ENCODE measurements at regions not wholly inside any gene's neighbourhood (a gene's known extent, or its start where the extent isn't known, plus 50 kb on each side); places are given as distances from the start of the nearest gene placed in this dataset.

DNA sequence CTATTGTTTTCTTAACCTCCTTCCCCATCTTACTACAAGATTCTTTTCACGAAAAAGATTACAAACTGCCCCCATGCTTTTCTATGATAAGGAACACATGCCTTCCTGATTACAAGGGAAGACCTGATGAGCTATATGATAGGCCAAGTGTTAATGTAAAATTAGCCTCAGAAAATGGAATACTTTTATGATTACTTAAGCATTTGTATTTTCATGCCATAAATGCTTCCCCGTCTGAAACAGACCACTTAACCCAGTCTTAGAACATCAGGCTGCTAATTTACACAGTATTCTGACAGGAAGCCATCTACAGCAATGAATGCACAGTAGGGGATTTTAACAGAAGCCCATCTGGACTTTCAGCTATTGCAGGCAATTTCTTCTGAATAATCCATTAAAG lies 274.9 kb downstream of the HAO1 start:
- H3K4me1 Mint-ChIP-seq (ENCODE audit: low read depth, unreplicated experiment), result peaks cover 3% of the 10 kb centered on the region
- H3K9me3 Mint-ChIP-seq (ENCODE audit: unreplicated experiment), result no peaks in the 10 kb centered on the region
- no peak for DNase-seq
- H3K27ac Mint-ChIP-seq (ENCODE audit: unreplicated experiment), result no peak overlapping the region
- TF ChIP-seq, protein P1, sequence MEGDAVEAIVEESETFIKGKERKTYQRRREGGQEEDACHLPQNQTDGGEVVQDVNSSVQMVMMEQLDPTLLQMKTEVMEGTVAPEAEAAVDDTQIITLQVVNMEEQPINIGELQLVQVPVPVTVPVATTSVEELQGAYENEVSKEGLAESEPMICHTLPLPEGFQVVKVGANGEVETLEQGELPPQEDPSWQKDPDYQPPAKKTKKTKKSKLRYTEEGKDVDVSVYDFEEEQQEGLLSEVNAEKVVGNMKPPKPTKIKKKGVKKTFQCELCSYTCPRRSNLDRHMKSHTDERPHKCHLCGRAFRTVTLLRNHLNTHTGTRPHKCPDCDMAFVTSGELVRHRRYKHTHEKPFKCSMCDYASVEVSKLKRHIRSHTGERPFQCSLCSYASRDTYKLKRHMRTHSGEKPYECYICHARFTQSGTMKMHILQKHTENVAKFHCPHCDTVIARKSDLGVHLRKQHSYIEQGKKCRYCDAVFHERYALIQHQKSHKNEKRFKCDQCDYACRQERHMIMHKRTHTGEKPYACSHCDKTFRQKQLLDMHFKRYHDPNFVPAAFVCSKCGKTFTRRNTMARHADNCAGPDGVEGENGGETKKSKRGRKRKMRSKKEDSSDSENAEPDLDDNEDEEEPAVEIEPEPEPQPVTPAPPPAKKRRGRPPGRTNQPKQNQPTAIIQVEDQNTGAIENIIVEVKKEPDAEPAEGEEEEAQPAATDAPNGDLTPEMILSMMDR (IDR thresholded peaks at IDR 0.05; ENCODE audit: partially characterized antibody, unreplicated experiment), result no peak
- no peaks in the 10 kb centered on the region for H3K36me3 Mint-ChIP-seq (ENCODE audit: unreplicated experiment)
- H3K27me3 Mint-ChIP-seq (ENCODE audit: unreplicated experiment), result peaks cover 2% of the 10 kb centered on the region
- H3K4me3 Mint-ChIP-seq (ENCODE audit: unreplicated experiment), result no peak overlapping the region

DNA sequence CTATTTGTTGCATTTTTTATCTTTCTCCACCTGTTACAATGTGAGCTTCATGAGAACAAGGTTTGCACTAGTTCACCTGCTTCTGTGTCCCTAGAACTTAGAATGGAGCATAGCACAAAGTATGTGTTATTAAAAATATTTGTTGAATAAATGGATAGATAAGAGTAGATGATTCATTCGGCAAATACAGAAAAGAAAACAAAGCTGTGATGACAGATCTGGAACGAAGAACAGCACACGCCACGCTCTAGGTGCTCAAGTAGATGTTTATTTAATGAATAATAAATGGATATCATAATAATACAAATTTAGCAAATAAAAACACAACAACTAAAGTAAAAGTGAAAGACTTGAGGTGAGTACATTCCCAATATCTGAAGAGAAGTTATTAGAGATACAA lies 273.1 kb downstream of the HAO1 start:
- TF ChIP-seq, protein P1 (IDR thresholded peaks at IDR 0.05; ENCODE audit: partially characterized antibody, unreplicated experiment), result no peak

DNA sequence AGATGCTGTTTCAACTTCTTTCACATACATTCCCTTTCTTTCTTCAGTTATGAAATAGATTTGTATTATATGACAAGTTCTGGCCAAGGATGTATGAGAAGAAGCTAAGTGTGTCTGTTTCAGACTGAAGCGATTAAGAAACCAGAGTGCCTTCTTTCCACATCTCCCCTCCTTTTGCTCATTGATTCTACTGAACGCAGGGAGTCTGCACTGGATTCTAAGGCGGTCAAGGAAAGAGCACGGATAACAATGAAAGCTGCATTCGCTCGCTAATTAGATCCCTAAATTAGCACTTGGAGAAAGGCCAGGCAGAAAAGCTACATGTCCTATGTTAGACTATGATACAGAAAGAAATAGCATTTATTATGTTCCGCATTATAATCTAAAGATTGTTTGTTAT lies 267.7 kb downstream of the HAO1 start:
- no peak for DNase-seq
- TF ChIP-seq, protein P1 (IDR thresholded peaks at IDR 0.05; ENCODE audit: partially characterized antibody, unreplicated experiment), result no peak
- no peak overlapping the region for H3K4me3 Mint-ChIP-seq (ENCODE audit: unreplicated experiment)

More for the DNA sequence above, 273.1 kb downstream of the HAO1 start:
- Mint-ChIP-seq H3K4me3 (ENCODE audit: unreplicated experiment) (no peak overlapping the region), H3K36me3 (ENCODE audit: unreplicated experiment) (no peaks in the 10 kb centered on the region), H3K9me3 (ENCODE audit: unreplicated experiment) (no peaks in the 10 kb centered on the region), H3K27ac (ENCODE audit: unreplicated experiment) (no peak overlapping the region), H3K27me3 (ENCODE audit: unreplicated experiment) (peaks cover 2% of the 10 kb centered on the region), H3K4me1 (ENCODE audit: low read depth, unreplicated experiment) (peaks cover 7% of the 10 kb centered on the region)
- no peak for DNase-seq

DNA sequence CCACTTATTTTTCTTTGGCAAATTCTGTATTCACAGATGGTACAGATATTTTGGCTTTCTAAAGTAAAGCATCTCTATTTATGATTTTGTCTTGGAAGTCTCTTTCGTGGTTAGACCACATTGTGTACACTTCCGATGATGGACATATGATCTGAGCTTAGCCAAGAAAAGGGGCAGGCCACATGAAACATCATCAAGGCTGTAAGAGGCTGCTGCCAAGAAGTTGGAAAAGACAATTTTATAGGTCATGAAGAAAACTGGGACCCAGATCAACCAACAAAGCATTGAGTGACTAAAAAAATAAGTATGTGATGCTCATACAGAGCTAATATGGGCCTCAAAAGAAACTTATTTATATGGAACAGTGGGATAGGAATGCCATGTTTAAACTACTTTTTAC lies 266.4 kb downstream of the HAO1 start:
- peaks cover 6% of the 10 kb centered on the region for H3K4me1 Mint-ChIP-seq (ENCODE audit: low read depth, unreplicated experiment)
- H3K4me3 Mint-ChIP-seq (ENCODE audit: unreplicated experiment), result no peak overlapping the region
- H3K9me3 Mint-ChIP-seq (ENCODE audit: unreplicated experiment), result no peaks in the 10 kb centered on the region
- no peak for DNase-seq
- no peaks in the 10 kb centered on the region for H3K36me3 Mint-ChIP-seq (ENCODE audit: unreplicated experiment)
- no peak overlapping the region for H3K27ac Mint-ChIP-seq (ENCODE audit: unreplicated experiment)
- no peaks in the 10 kb centered on the region for H3K27me3 Mint-ChIP-seq (ENCODE audit: unreplicated experiment)
- TF ChIP-seq, protein P1 (IDR thresholded peaks at IDR 0.05; ENCODE audit: partially characterized antibody, unreplicated experiment), result no peak

More for the DNA sequence above, 267.7 kb downstream of the HAO1 start:
- no peaks in the 10 kb centered on the region for H3K36me3 Mint-ChIP-seq (ENCODE audit: unreplicated experiment)
- no peak overlapping the region for H3K27ac Mint-ChIP-seq (ENCODE audit: unreplicated experiment)
- H3K9me3 Mint-ChIP-seq (ENCODE audit: unreplicated experiment), result no peaks in the 10 kb centered on the region
- no peaks in the 10 kb centered on the region for H3K27me3 Mint-ChIP-seq (ENCODE audit: unreplicated experiment)
- H3K4me1 Mint-ChIP-seq (ENCODE audit: low read depth, unreplicated experiment), result peaks cover 4% of the 10 kb centered on the region

DNA sequence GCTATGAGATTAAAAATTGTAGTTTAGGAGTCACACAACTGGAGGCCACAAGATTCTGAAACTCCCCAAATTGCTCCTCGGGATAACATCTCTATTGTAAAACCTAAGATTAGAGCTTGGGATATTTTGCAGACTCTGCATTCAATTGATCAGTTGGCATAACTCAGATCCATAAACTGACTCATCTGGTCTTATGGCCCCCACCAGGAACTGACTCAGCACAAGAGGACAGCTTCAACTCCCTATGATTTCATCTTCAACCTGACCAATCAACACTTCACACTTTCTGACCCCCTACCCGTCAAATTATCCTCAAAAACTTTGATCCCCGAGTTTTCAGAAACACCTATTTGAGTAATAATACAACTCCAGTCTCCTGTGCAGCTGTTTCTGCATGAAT lies 257.3 kb downstream of the HAO1 start:
- DNase-seq, result no peak
- Mint-ChIP-seq H3K36me3 (ENCODE audit: unreplicated experiment) (no peaks in the 10 kb centered on the region), H3K27me3 (ENCODE audit: unreplicated experiment) (no peaks in the 10 kb centered on the region), H3K9me3 (ENCODE audit: unreplicated experiment) (no peaks in the 10 kb centered on the region), H3K4me1 (ENCODE audit: low read depth, unreplicated experiment) (no peaks in the 10 kb centered on the region), H3K4me3 (ENCODE audit: unreplicated experiment) (no peak overlapping the region), H3K27ac (ENCODE audit: unreplicated experiment) (no peak overlapping the region)
- TF ChIP-seq, protein P1 (IDR thresholded peaks at IDR 0.05; ENCODE audit: partially characterized antibody, unreplicated experiment), result no peak
